Neural progenitor cell (in vitro differentiated cells): ENCODE measurements at regions not wholly inside any gene's neighbourhood (a gene's known extent, or its start where the extent isn't known, plus 50 kb on each side); places are given as distances from the start of the nearest gene placed in this dataset.

ENCODE experiments used
- DNase-seq: peaks from one replicate; pipeline ENCODE4 v3.0.0-alpha.2; 2016; ENCODE audit warnings: low spot score
- H2AFZ ChIP-seq: fragments of 200-600 bp; sonication (generic); replicated peaks from 2 replicates; pipeline ENCODE4 v1.6.1; 2016; ENCODE audit warnings: antibody characterized with exemption
- H3F3A ChIP-seq: fragments of 200-600 bp; sonication (generic); 2 replicates; pipeline ENCODE4 v1.6.1; 2016; ENCODE audit warnings: antibody characterized with exemption, low read depth
- H3K27ac ChIP-seq: fragments of 200-600 bp; sonication (generic); 2 replicates; pipeline ENCODE4 v1.5.1; 2016; ENCODE audit warnings: mild to moderate bottlenecking
- H3K27me3 ChIP-seq: fragments of 200-600 bp; sonication (generic); 2 replicates; pipeline ENCODE4 v1.6.1; 2016; ENCODE audit warnings: mild to moderate bottlenecking, moderate library complexity
- H3K36me3 ChIP-seq: fragments of 200-600 bp; sonication (generic); 2 replicates; pipeline ENCODE4 v1.5.1; 2016
- H3K4me1 ChIP-seq: fragments of 200-600 bp; sonication (generic); 2 replicates; pipeline ENCODE4 v1.6.1; 2016; ENCODE audit warnings: mixed run types
- H3K4me2 ChIP-seq: fragments of 200-600 bp; sonication (generic); 2 replicates; pipeline ENCODE4 v1.6.1; 2016
- H3K4me3 ChIP-seq: fragments of 200-600 bp; sonication (generic); 2 replicates; pipeline ENCODE4 v1.5.1; 2016
- H3K79me2 ChIP-seq: fragments of 200-600 bp; sonication (generic); 2 replicates; pipeline ENCODE4 v1.6.1; 2016; ENCODE audit warnings: low read depth
- H3K9ac ChIP-seq: fragments of 200-600 bp; sonication (generic); 2 replicates; pipeline ENCODE4 v1.6.1; 2016
- H3K9me3 ChIP-seq: fragments of 200-600 bp; sonication (generic); 2 replicates; pipeline ENCODE4 v1.5.1; 2016; ENCODE audit warnings: low read depth
- H4K20me1 ChIP-seq: fragments of 200-600 bp; sonication (generic); 2 replicates; pipeline ENCODE4 v1.6.1; 2016; ENCODE audit warnings: low read depth
- H3K27ac Mint-ChIP-seq: 3 replicates; pipeline ENCODE4 v1.8.0; 2021; ENCODE audit warnings: mixed read lengths
- H3K27me3 Mint-ChIP-seq: 2 replicates; pipeline ENCODE4 v1.8.0; 2022; ENCODE audit warnings: low read depth, mild to moderate bottlenecking, inconsistent platforms, moderate library complexity, mixed read lengths; ENCODE audit not compliant: insufficient read depth
- H3K36me3 Mint-ChIP-seq: 3 replicates; pipeline ENCODE4 v1.8.0; 2021; ENCODE audit warnings: mixed read lengths
- H3K4me1 Mint-ChIP-seq: 3 replicates; pipeline ENCODE4 v1.8.0; 2021; ENCODE audit warnings: mixed read lengths
- H3K4me3 Mint-ChIP-seq: 3 replicates; pipeline ENCODE4 v1.8.0; 2021; ENCODE audit warnings: mild to moderate bottlenecking, moderate library complexity, mixed read lengths
- H3K9me3 Mint-ChIP-seq: 3 replicates; pipeline ENCODE4 v1.8.0; 2020; ENCODE audit warnings: mixed read lengths
- CTCF ChIP-seq: fragments of 200-600 bp; sonication (generic); IDR thresholded peaks from 2 replicates; pipeline ENCODE4 v1.5.1; 2017; ENCODE audit warnings: antibody characterized with exemption, mild to moderate bottlenecking
- EZH2 ChIP-seq: fragments of 200-600 bp; sonication (generic); IDR thresholded peaks from 2 replicates; pipeline ENCODE4 v1.6.1; 2017; ENCODE audit warnings: antibody characterized with exemption, mild to moderate bottlenecking, moderate library complexity
- EZH2phosphoT487 ChIP-seq: fragments of 200-600 bp; sonication (generic); IDR thresholded peaks from 2 replicates; pipeline ENCODE4 v1.6.1; 2017; ENCODE audit warnings: antibody characterized with exemption

GRCh38 chr2:226589043-226589442, 210.6 kb downstream of the IRS1 start:
- no peak overlapping the region for H2AFZ ChIP-seq
- H3K79me2 ChIP-seq: no peaks in the 10 kb centered on the region
- H4K20me1 ChIP-seq: no peaks in the 10 kb centered on the region
- H3F3A ChIP-seq: no peaks in the 10 kb centered on the region
- H3K4me1 ChIP-seq: no peaks in the 10 kb centered on the region
- H3K27me3 Mint-ChIP-seq: no peaks in the 10 kb centered on the region
- H3K27ac ChIP-seq: no peak overlapping the region
- no peak overlapping the region for H3K4me2 ChIP-seq
- H3K4me3 ChIP-seq: no peak overlapping the region
- no peak overlapping the region for H3K4me3 Mint-ChIP-seq
- H3K27me3 ChIP-seq: no peaks in the 10 kb centered on the region
- peaks cover 4% of the 10 kb centered on the region for H3K4me1 Mint-ChIP-seq
- H3K9me3 Mint-ChIP-seq: peaks cover 6% of the 10 kb centered on the region
- no peaks in the 10 kb centered on the region for H3K9me3 ChIP-seq
- TF ChIP-seq EZH2: no peak
- no peak for TF ChIP-seq EZH2phosphoT487
- TF ChIP-seq CTCF: no peak
- H3K36me3 ChIP-seq: no peaks in the 10 kb centered on the region
- DNase-seq: no peak
- no peak overlapping the region for H3K9ac ChIP-seq
- H3K27ac Mint-ChIP-seq: no peak overlapping the region
- H3K36me3 Mint-ChIP-seq: peaks cover 2% of the 10 kb centered on the region

GRCh38 chr2:226585130-226585561, 214.5 kb downstream of the IRS1 start:
- no peak overlapping the region for H3K4me2 ChIP-seq
- peaks cover 3% of the 10 kb centered on the region for H3K9me3 Mint-ChIP-seq
- TF ChIP-seq EZH2 (no peak), CTCF (no peak), EZH2phosphoT487 (no peak)

GRCh38 chr2:226584518-226585055, 215.0 kb downstream of the IRS1 start:
- no peak overlapping the region for H3K4me3 ChIP-seq
- H3K4me1 ChIP-seq: no peaks in the 10 kb centered on the region
- no peaks in the 10 kb centered on the region for H3K79me2 ChIP-seq
- Mint-ChIP-seq H3K27me3 (peaks cover 2% of the 10 kb centered on the region), H3K9me3 (peaks cover 3% of the 10 kb centered on the region), H3K27ac (no peak overlapping the region), H3K4me1 (peaks cover 4% of the 10 kb centered on the region), H3K36me3 (peaks cover 2% of the 10 kb centered on the region), H3K4me3 (no peak overlapping the region)
- no peaks in the 10 kb centered on the region for H4K20me1 ChIP-seq
- H3K4me2 ChIP-seq: no peak overlapping the region
- H3K9me3 ChIP-seq: no peaks in the 10 kb centered on the region
- no peak overlapping the region for H2AFZ ChIP-seq
- no peaks in the 10 kb centered on the region for H3F3A ChIP-seq
- H3K27me3 ChIP-seq: no peaks in the 10 kb centered on the region
- TF ChIP-seq EZH2 (no peak), CTCF (no peak), EZH2phosphoT487 (no peak)
- H3K9ac ChIP-seq: no peak overlapping the region
- no peak overlapping the region for H3K27ac ChIP-seq
- no peak for DNase-seq
- no peaks in the 10 kb centered on the region for H3K36me3 ChIP-seq

More at GRCh38 chr2:226585130-226585561, 214.5 kb downstream of the IRS1 start:
- peaks cover 2% of the 10 kb centered on the region for H3K36me3 Mint-ChIP-seq
- no peaks in the 10 kb centered on the region for H3K27me3 ChIP-seq
- H3K27ac Mint-ChIP-seq: peak overlapping the region; percentile 42
- H3K9me3 ChIP-seq: no peaks in the 10 kb centered on the region
- H3K4me3 ChIP-seq: no peak overlapping the region
- H3K36me3 ChIP-seq: no peaks in the 10 kb centered on the region
- DNase-seq: no peak
- H3K4me3 Mint-ChIP-seq: no peak overlapping the region
- H3K79me2 ChIP-seq: no peaks in the 10 kb centered on the region
- no peaks in the 10 kb centered on the region for H3F3A ChIP-seq
- peaks cover 2% of the 10 kb centered on the region for H3K27me3 Mint-ChIP-seq
- no peaks in the 10 kb centered on the region for H3K4me1 ChIP-seq
- H4K20me1 ChIP-seq: no peaks in the 10 kb centered on the region
- H3K9ac ChIP-seq: no peak overlapping the region
- no peak overlapping the region for H3K27ac ChIP-seq
- H2AFZ ChIP-seq: no peak overlapping the region
- H3K4me1 Mint-ChIP-seq: peaks cover 4% of the 10 kb centered on the region
